Stimulated activated CD4-positive, alpha-beta T cell treated with anti-CD3 and anti-CD28 coated beads, Interleukin-4, amount 100 ng/mL, for 4 hours (primary cell): ENCODE measurements at regions not wholly inside any gene's neighbourhood (a gene's known extent, or its start where the extent isn't known, plus 50 kb on each side); places are given as distances from the start of the nearest gene placed in this dataset.

Experiments used
- DNase-seq, 2 experiments: peaks; one replicate each; pipeline ENCODE4 v3.0.0-alpha.2; 2020

GRCh38 chr10:78277314-78278057 is 243.8 kb downstream of the RPS24 start:
- DNase-seq = no peak

- DNase-seq = no peak
These were observed 244.4 kb downstream of the RPS24 start for GRCh38 chr10:78278058-78278404.

GRCh38 chr10:78279756-78280155 is 246.1 kb downstream of the RPS24 start:
- DNase-seq = no peak

GRCh38 chr10:78280604-78281003 is 246.9 kb downstream of the RPS24 start:
- no peak for DNase-seq

GRCh38 chr10:78281627-78282026 is 248.0 kb downstream of the RPS24 start:
- DNase-seq = no peak

- DNase-seq = no peak
These were observed 249.5 kb downstream of the RPS24 start for GRCh38 chr10:78283069-78283682.

GRCh38 chr10:78284381-78284780 is 250.7 kb downstream of the RPS24 start:
- DNase-seq = no peak

- DNase-seq = no peak
These were observed 251.6 kb downstream of the RPS24 start for GRCh38 chr10:78285226-78285625.

- no peak for DNase-seq
These were observed 252.5 kb downstream of the RPS24 start for GRCh38 chr10:78286186-78286585.

- no peak for DNase-seq
These were observed 253.0 kb downstream of the RPS24 start for GRCh38 chr10:78286668-78287067.

GRCh38 chr10:78287618-78288017 is 254.0 kb downstream of the RPS24 start:
- DNase-seq = no peak

GRCh38 chr10:78288663-78289062 is 255.0 kb downstream of the RPS24 start:
- DNase-seq = no peak

- DNase-seq = no peak
These were observed 256.6 kb downstream of the RPS24 start for GRCh38 chr10:78290131-78290750.

GRCh38 chr10:78291722-78292121 is 258.1 kb downstream of the RPS24 start:
- no peak for DNase-seq

GRCh38 chr10:78292250-78292981 is 258.8 kb downstream of the RPS24 start:
- no peak for DNase-seq

GRCh38 chr10:78292982-78293865 is 259.6 kb downstream of the RPS24 start:
- DNase-seq = no peak

GRCh38 chr10:78295242-78295641 is 261.6 kb downstream of the RPS24 start:
- DNase-seq = no peak

- DNase-seq = no peak
These were observed 263.1 kb downstream of the RPS24 start for GRCh38 chr10:78296785-78297184.

GRCh38 chr10:78297997-78298396 is 264.3 kb downstream of the RPS24 start:
- no peak for DNase-seq

GRCh38 chr10:78298835-78299234 is 265.2 kb downstream of the RPS24 start:
- no peak for DNase-seq

GRCh38 chr10:78299851-78300468 is 266.3 kb downstream of the RPS24 start:
- no peak for DNase-seq

- DNase-seq = no peak
These were observed 266.9 kb downstream of the RPS24 start for GRCh38 chr10:78300526-78300925.
